HEK293 (cell line): ENCODE measurements at regions not wholly inside any gene's neighbourhood (a gene's known extent, or its start where the extent isn't known, plus 50 kb on each side); places are given as distances from the start of the nearest gene placed in this dataset.
"Not testable (repeated sequence)": the region's sequence is repeated elsewhere in the genome, so short reads cannot be mapped to it uniquely, and the experiment has no call there.

Source experiments
- CTCF ChIA-PET: fragments of 350-600 bp; formaldehyde crosslinking; extraction: SDS; loops from one replicate; lab custom pipeline; 2021; ENCODE audit warnings: antibody characterized with exemption; lab: Yijun Ruan, JAX
- POLR2A ChIA-PET: fragments of 300-600 bp; formaldehyde crosslinking; extraction: SDS; loops from one replicate; lab custom pipeline; 2020; ENCODE audit warnings: antibody characterized with exemption, inconsistent platforms; lab: Yijun Ruan, JAX
- H3K27ac ChIP-seq: fragments of 200-500 bp; sonication (Bioruptor generic); 2 replicates; pipeline ENCODE4 v1.5.1; 2014; ENCODE audit warnings: low read depth, low read length, control low read depth, inconsistent platforms; ENCODE audit errors: extremely low read depth
- H3K36me3 ChIP-seq, 2 experiments: fragments of 200-500 bp in 1 of 2; sonication (Bioruptor generic) in 1 of 2; 1 replicate in 1 of 2; 2 replicates in 1 of 2; pipeline ENCODE4 v1.5.1; 2014 to 2017; ENCODE audit warnings: inconsistent platforms in 2 of 2, low read length in 2 of 2; ENCODE audit not compliant: control insufficient read depth in 2 of 2, insufficient read depth in 1 of 2
- H3K4me1 ChIP-seq: fragments of 200-500 bp; sonication (Bioruptor generic); 2 replicates; pipeline ENCODE4 v1.5.1; 2014; ENCODE audit warnings: mild to moderate bottlenecking, low read length, inconsistent platforms; ENCODE audit not compliant: control insufficient read depth, insufficient read depth
- H3K4me3 ChIP-seq: 2 replicates; pipeline ENCODE4 v1.5.1; 2011; ENCODE audit warnings: low read depth, mild to moderate bottlenecking, control low read depth, low read length, moderate library complexity
- H3K9me3 ChIP-seq: fragments of 200-500 bp; sonication (Bioruptor generic); 2 replicates; pipeline ENCODE4 v1.5.1; 2014; ENCODE audit warnings: low read depth, low read length, inconsistent platforms; ENCODE audit not compliant: control insufficient read depth, insufficient read depth
- ATF2 ChIP-seq: fragments of 450-650 bp; formaldehyde crosslinking; IDR thresholded peaks from 2 replicates; pipeline ENCODE4 v1.5.1; 2016; ENCODE audit warnings: missing biosample characterization, missing genetic modification characterization, low read depth
- BCL11A ChIP-seq: fragments of 450-650 bp; formaldehyde crosslinking; IDR thresholded peaks from 2 replicates; pipeline ENCODE4 v1.5.1; 2016; ENCODE audit warnings: low read depth, missing biosample characterization, missing genetic modification characterization
- BCL11B ChIP-seq: fragments of 450-650 bp; formaldehyde crosslinking; IDR thresholded peaks from 2 replicates; pipeline ENCODE4 v1.5.1; 2016; ENCODE audit warnings: low read depth, missing biosample characterization, missing genetic modification characterization
- MEIS1 ChIP-seq: sonication (generic); formaldehyde crosslinking; IDR thresholded peaks from 2 replicates; pipeline ENCODE4 v1.8.1; 2022; ENCODE audit warnings: missing genetic modification reagents, mild to moderate bottlenecking, borderline replicate concordance
- ZBTB44 ChIP-seq: fragments of 450-650 bp; IDR thresholded peaks from 2 replicates; pipeline ENCODE4 v1.5.1; 2018; ENCODE audit warnings: missing biosample characterization, mild to moderate bottlenecking, missing genetic modification characterization
- ZBTB48 ChIP-seq: fragments of 450-650 bp; formaldehyde crosslinking; IDR thresholded peaks from 2 replicates; pipeline ENCODE4 v1.5.1; 2016; ENCODE audit warnings: missing biosample characterization, missing genetic modification characterization
- ZNF146 ChIP-seq: fragments of 450-650 bp; formaldehyde crosslinking; IDR thresholded peaks from 2 replicates; pipeline ENCODE4 v1.5.1; 2016; ENCODE audit warnings: missing biosample characterization, missing genetic modification characterization
- ZNF280D ChIP-seq: fragments of 450-650 bp; formaldehyde crosslinking; IDR thresholded peaks from 2 replicates; pipeline ENCODE4 v1.5.1; 2016; ENCODE audit warnings: missing biosample characterization, missing genetic modification characterization
- ZNF362 ChIP-seq: fragments of 450-650 bp; formaldehyde crosslinking; IDR thresholded peaks from 2 replicates; pipeline ENCODE4 v1.5.1; 2016; ENCODE audit warnings: missing biosample characterization, missing genetic modification characterization
- ZNF416 ChIP-seq: fragments of 450-650 bp; formaldehyde crosslinking; IDR thresholded peaks from 2 replicates; pipeline ENCODE4 v1.5.1; 2016; ENCODE audit warnings: missing biosample characterization, missing genetic modification characterization
- ZNF558 ChIP-seq: fragments of 450-650 bp; formaldehyde crosslinking; IDR thresholded peaks from 2 replicates; pipeline ENCODE4 v1.5.1; 2016; ENCODE audit warnings: missing biosample characterization, missing genetic modification characterization
- ZNF704 ChIP-seq: fragments of 450-650 bp; formaldehyde crosslinking; IDR thresholded peaks from 2 replicates; pipeline ENCODE4 v1.5.1; 2016; ENCODE audit warnings: missing biosample characterization, missing genetic modification characterization
- ZSCAN5A ChIP-seq: fragments of 450-650 bp; formaldehyde crosslinking; IDR thresholded peaks from 2 replicates; pipeline ENCODE4 v1.5.1; 2016; ENCODE audit warnings: missing biosample characterization, missing genetic modification characterization
- ZXDB ChIP-seq: fragments of 450-650 bp; formaldehyde crosslinking; IDR thresholded peaks from 2 replicates; pipeline ENCODE4 v1.5.1; 2016; ENCODE audit warnings: missing biosample characterization, missing genetic modification characterization

- POLR2A ChIA-PET: no interaction called here
- Histone ChIP-seq H3K36me3 (no peaks in the 10 kb centered on the region), H3K4me1 (no peaks in the 10 kb centered on the region), H3K4me3 (no peak overlapping the region), H3K9me3 (peaks cover 2% of the 10 kb centered on the region; the same call in 1 of the 2 replicates), H3K27ac (no peak overlapping the region)
- TF ChIP-seq ZXDB (tag by site-specific recombination) (no peak), ZSCAN5A (no peak)
- CTCF ChIA-PET: no interaction called here
Observed at GRCh38 chrX:87160435-87161010, 357.1 kb upstream of the KLHL4 start.

GRCh38 chrX:87167841-87168240 lies 349.8 kb upstream of the KLHL4 start:
- Histone ChIP-seq H3K9me3 (no peaks in the 10 kb centered on the region), H3K27ac (no peak overlapping the region), H3K4me3 (no peak overlapping the region), H3K4me1 (no peaks in the 10 kb centered on the region), H3K36me3 (no peaks in the 10 kb centered on the region)
- CTCF ChIA-PET: no interaction called here
- no peak for TF ChIP-seq ATF2 (tag by site-specific recombination)
- TF ChIP-seq ZBTB48 (tag by site-specific recombination): no peak
- TF ChIP-seq ZBTB44: no peak
- TF ChIP-seq ZNF416 (tag by site-specific recombination): no peak
- TF ChIP-seq ZNF146 (tag by site-specific recombination): no peak
- TF ChIP-seq ZNF362 (tag by site-specific recombination): no peak
- TF ChIP-seq BCL11A: no peak
- TF ChIP-seq ZNF704 (tag by site-specific recombination): no peak
- TF ChIP-seq MEIS1 (CRISPR knock-in tag): no peak
- TF ChIP-seq BCL11B (tag by site-specific recombination): no peak
- TF ChIP-seq ZNF558 (tag by site-specific recombination): no peak
- POLR2A ChIA-PET: no interaction called here

GRCh38 chrX:87178009-87178408 lies 339.6 kb upstream of the KLHL4 start:
- H3K4me3 ChIP-seq, H3K4me1 ChIP-seq, POLR2A ChIA-PET, CTCF ChIA-PET, H3K9me3 ChIP-seq, H3K27ac ChIP-seq, H3K36me3 ChIP-seq: not testable (repeated sequence)
- TF ChIP-seq ZNF280D (tag by site-specific recombination): peak; percentile 67; the same call in 1 of the 2 replicates
- peak; percentile 92 for TF ChIP-seq ZNF146 (tag by site-specific recombination)
